WTC11 (cell line): ENCODE measurements at regions not wholly inside any gene's neighbourhood (a gene's known extent, or its start where the extent isn't known, plus 50 kb on each side); places are given as distances from the start of the nearest gene placed in this dataset.

Experiments
- ATAC-seq: fragments of 200-7000 bp; cut with Tn5 transposase; 2 replicates; pipeline ENCODE4 v1.10.0; 2021; ENCODE audit warnings: mild to moderate bottlenecking, moderate library complexity
- CTCF ChIA-PET: fragments of 300-600 bp; sonication (Branson Sonifier 250); formaldehyde crosslinking; loops from one replicate; lab custom pipeline; 2021; ENCODE audit warnings: antibody characterized with exemption; lab: Charles Lee
- POLR2A ChIA-PET: fragments of 350-600 bp; sonication (Branson Sonifier 250); formaldehyde crosslinking; loops from one replicate; lab custom pipeline; 2021; ENCODE audit warnings: antibody characterized with exemption; lab: Charles Lee
- DNase-seq: peaks from one replicate; pipeline ENCODE4 v3.0.0; 2021; ENCODE audit warnings: low spot score
- H3K27ac Mint-ChIP-seq: 2 replicates; pipeline ENCODE4 v1.8.0; 2021; ENCODE audit warnings: mixed read lengths
- H3K27me3 Mint-ChIP-seq: 2 replicates; pipeline ENCODE4 v1.8.0; 2021; ENCODE audit warnings: low read depth, mild to moderate bottlenecking, moderate library complexity, mixed read lengths
- H3K36me3 Mint-ChIP-seq: 2 replicates; pipeline ENCODE4 v1.8.0; 2021; ENCODE audit warnings: mixed read lengths
- H3K4me1 Mint-ChIP-seq: 2 replicates; pipeline ENCODE4 v1.8.0; 2022; ENCODE audit warnings: mixed read lengths
- H3K4me3 Mint-ChIP-seq: 2 replicates; pipeline ENCODE4 v1.8.0; 2021; ENCODE audit warnings: mild to moderate bottlenecking, moderate library complexity, mixed read lengths
- H3K9me3 Mint-ChIP-seq: 2 replicates; pipeline ENCODE4 v1.8.0; 2021; ENCODE audit warnings: mixed read lengths
- ATF1 ChIP-seq: sonication (generic); formaldehyde crosslinking; IDR thresholded peaks from 2 replicates; pipeline ENCODE4 v1.8.1; 2023; ENCODE audit warnings: mild to moderate bottlenecking, moderate library complexity, missing genetic modification reagents
- ATF3 ChIP-seq: sonication (generic); formaldehyde crosslinking; conservative IDR thresholded peaks from 2 replicates; pipeline ENCODE4 v1.8.1; 2022; ENCODE audit warnings: mild to moderate bottlenecking, missing genetic modification reagents
- CTCF ChIP-seq: fragments of 200-600 bp; IDR thresholded peaks from 2 replicates; pipeline ENCODE4 v1.8.0; 2022; ENCODE audit warnings: antibody characterized with exemption
- E2F1 ChIP-seq: sonication (generic); formaldehyde crosslinking; IDR thresholded peaks from 2 replicates; pipeline ENCODE4 v1.8.0; 2022; ENCODE audit warnings: mild to moderate bottlenecking, missing genetic modification reagents
- E2F4 ChIP-seq: sonication (generic); formaldehyde crosslinking; IDR thresholded peaks from 2 replicates; pipeline ENCODE4 v1.8.1; 2022; ENCODE audit warnings: low read depth, mild to moderate bottlenecking, moderate library complexity, missing genetic modification reagents, borderline replicate concordance
- E2F5 ChIP-seq: sonication (generic); formaldehyde crosslinking; IDR thresholded peaks from 2 replicates; pipeline ENCODE4 v1.8.1; 2022; ENCODE audit warnings: mild to moderate bottlenecking, moderate library complexity, missing genetic modification reagents
- FOXP1 ChIP-seq: sonication (generic); formaldehyde crosslinking; IDR thresholded peaks from 2 replicates; pipeline ENCODE4 v1.8.0; 2022; ENCODE audit warnings: missing genetic modification reagents, mild to moderate bottlenecking, moderate library complexity, borderline replicate concordance
- FOXP4 ChIP-seq: sonication (generic); formaldehyde crosslinking; IDR thresholded peaks from 2 replicates; pipeline ENCODE4 v1.8.0; 2022; ENCODE audit warnings: mild to moderate bottlenecking, missing genetic modification reagents
- JAZF1 ChIP-seq: fragments of 250-450 bp; sonication (Bioruptor Pico); IDR thresholded peaks from 2 replicates; pipeline ENCODE4 v1.9.0; 2021; ENCODE audit warnings: moderate library complexity, mild to moderate bottlenecking, inconsistent platforms
- MLX ChIP-seq: sonication (generic); formaldehyde crosslinking; IDR thresholded peaks from 2 replicates; pipeline ENCODE4 v1.8.1; 2023; ENCODE audit warnings: mild to moderate bottlenecking, missing genetic modification reagents, moderate library complexity
- NFYB ChIP-seq: sonication (generic); formaldehyde crosslinking; conservative IDR thresholded peaks from 2 replicates; pipeline ENCODE4 v1.8.0; 2022; ENCODE audit warnings: low read depth, missing genetic modification reagents
- RELA ChIP-seq: sonication (generic); formaldehyde crosslinking; IDR thresholded peaks from 2 replicates; pipeline ENCODE4 v1.8.1; 2022; ENCODE audit warnings: missing genetic modification reagents, mild to moderate bottlenecking, borderline replicate concordance
- ZNF317 ChIP-seq: sonication (generic); formaldehyde crosslinking; IDR thresholded peaks from 2 replicates; pipeline ENCODE4 v1.8.1; 2023; ENCODE audit warnings: low read depth, mild to moderate bottlenecking, moderate library complexity, missing genetic modification reagents, borderline replicate concordance

GRCh38 chr12:93292731-93293566, 84.8 kb upstream of the NUDT4 start:
- TF ChIP-seq ATF3 (CRISPR knock-in tag) (no peak), MLX (CRISPR knock-in tag) (no peak)
- ChIA-PET POLR2A (no interaction called here), CTCF (no interaction called here)
- peaks cover 16% of the 10 kb centered on the region for H3K4me1 Mint-ChIP-seq
- peaks cover 11% of the 10 kb centered on the region for H3K9me3 Mint-ChIP-seq
- no peak overlapping the region for H3K4me3 Mint-ChIP-seq
- DNase-seq (no peak), ATAC-seq (no peak)
- no peak overlapping the region for H3K27ac Mint-ChIP-seq
- peaks cover 11% of the 10 kb centered on the region for H3K36me3 Mint-ChIP-seq
- H3K27me3 Mint-ChIP-seq = no peaks in the 10 kb centered on the region; the same call in 1 of the 2 replicates

- Mint-ChIP-seq H3K4me1 (peaks cover 12% of the 10 kb centered on the region; the same call in 1 of the 2 replicates), H3K9me3 (peaks cover 3% of the 10 kb centered on the region), H3K27me3 (no peaks in the 10 kb centered on the region; the same call in 1 of the 2 replicates), H3K4me3 (no peak overlapping the region), H3K27ac (no peak overlapping the region), H3K36me3 (0 out of 2 replicates have a peak, but pooled peaks cover 3% of the 10 kb centered on the region)
- no peak for ATAC-seq
- TF ChIP-seq E2F1 = no peak
- no peak for TF ChIP-seq ATF3 (CRISPR knock-in tag)
- no peak for TF ChIP-seq FOXP1 (CRISPR knock-in tag)
- no peak for TF ChIP-seq JAZF1 (CRISPR knock-in tag)
- no peak for TF ChIP-seq FOXP4 (CRISPR knock-in tag)
- no peak for TF ChIP-seq ATF1 (CRISPR knock-in tag)
- TF ChIP-seq CTCF = no peak
- TF ChIP-seq NFYB (CRISPR knock-in tag) = no peak
- no peak for TF ChIP-seq E2F4
- no peak for TF ChIP-seq E2F5 (CRISPR knock-in tag)
- no peak for TF ChIP-seq RELA (CRISPR knock-in tag)
- TF ChIP-seq ZNF317 (CRISPR knock-in tag) = no peak
- CTCF ChIA-PET = interaction anchor here (0.8 to 0.9 kb wide), 2 partner anchors 13 to 20 kb away, joined by 3 to 4 read pairs; no protein-coding TSS in a partner anchor
- no peak for DNase-seq
- POLR2A ChIA-PET = interaction anchor here (0.9 kb wide), 1 partner anchor 13 kb away, joined by 4 read pairs; no protein-coding TSS in a partner anchor
These were observed 80.7 kb upstream of the NUDT4 start for GRCh38 chr12:93297032-93297431.
